Uterus (tissue), 3 donors: ENCODE measurements at regions not wholly inside any gene's neighbourhood (a gene's known extent, or its start where the extent isn't known, plus 50 kb on each side); places are given as distances from the start of the nearest gene placed in this dataset.

ENCODE experiments used
- DNase-seq, 2 donors: peaks; one replicate each; pipeline ENCODE4 v3.0.0-alpha.2; 2019 to 2020
- H3K27ac ChIP-seq, 2 donors: fragments of 200-600 bp; sonication (generic); 1 replicate in 1 of 2; 2 replicates in 1 of 2; pipeline ENCODE4 v1.5.1; 2016 to 2018
- H3K27me3 ChIP-seq, 2 donors: fragments of 200-600 bp; sonication (generic); one replicate each; pipeline ENCODE4 v1.5.1; 2018 to 2019; ENCODE audit warnings: control low read depth in 1 of 2
- H3K36me3 ChIP-seq, 2 donors: fragments of 200-600 bp; sonication (generic); one replicate each; pipeline ENCODE4 v1.5.1; 2019; ENCODE audit warnings: control low read depth in 1 of 2
- H3K4me1 ChIP-seq, 2 donors: fragments of 200-600 bp; sonication (generic); one replicate each; pipeline ENCODE4 v1.5.1; 2018 to 2019; ENCODE audit warnings: control low read depth in 1 of 2
- H3K4me3 ChIP-seq, 2 donors: fragments of 200-600 bp; sonication (generic); 1 replicate in 1 of 2; 2 replicates in 1 of 2; pipeline ENCODE4 v1.5.1; 2018 to 2019; ENCODE audit warnings: mild to moderate bottlenecking in 1 of 2
- H3K9me3 ChIP-seq, 2 donors: fragments of 200-600 bp; sonication (generic); one replicate each; pipeline ENCODE4 v1.5.1; 2019; ENCODE audit warnings: control low read depth in 1 of 2
- POLR2A ChIP-seq, 2 donors: fragments of 450-650 bp; IDR thresholded peaks; one replicate each; pipeline ENCODE4 v1.6.1; 2016; ENCODE audit warnings: antibody characterized with exemption in 2 of 2, mild to moderate bottlenecking in 1 of 2, moderate library complexity in 1 of 2
- intact Hi-C: fragments of 100-400 bp; cut with DNase I; formaldehyde crosslinking; loops from one replicate; pipeline ENCODE4 v1.15.1; 2023; ENCODE audit warnings: low total_unique reads
- TF ChIP-seq, protein P1 (sequence below), 4 experiments: fragments of 200-600 bp in 2 of 4; fragments of 450-650 bp in 2 of 4; sonication (generic) in 2 of 4; IDR thresholded peaks; one replicate each; pipeline ENCODE4 v1.5.1; 2016 to 2019; ENCODE audit warnings: antibody characterized with exemption in 4 of 4, mild to moderate bottlenecking in 2 of 4, moderate library complexity in 1 of 4
- donor health status: DM: yes; HTN: yes; CAD: no.

DNA sequence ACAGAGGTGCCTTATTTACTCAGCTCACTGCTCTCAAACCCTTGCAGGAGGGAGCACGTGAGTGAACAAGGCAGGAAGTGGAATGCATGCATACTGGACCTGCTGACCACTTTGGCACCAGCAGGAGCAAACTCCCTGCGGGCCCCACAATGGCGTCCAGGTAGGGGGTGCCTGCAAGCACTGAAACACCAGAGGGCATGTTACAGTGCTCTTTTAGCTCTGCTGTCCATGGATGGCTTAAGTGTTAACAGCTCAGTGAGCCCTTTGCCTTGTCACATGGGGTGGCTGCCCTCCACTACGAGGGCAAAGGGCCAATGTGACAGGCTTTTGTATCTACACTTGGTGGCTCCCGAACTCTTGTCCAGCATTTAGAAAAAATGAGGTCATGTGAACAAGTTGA is 199.5 kb upstream of the UGT8 start:
- DNase-seq, result no peak
- no peaks in the 10 kb centered on the region for H3K4me1 ChIP-seq
- no peaks in the 10 kb centered on the region for H3K27me3 ChIP-seq
- intact Hi-C loops, result no loop called here
- no peak overlapping the region for H3K4me3 ChIP-seq
- no peaks in the 10 kb centered on the region for H3K36me3 ChIP-seq
- H3K27ac ChIP-seq, result no peak overlapping the region
- TF ChIP-seq, protein P1, sequence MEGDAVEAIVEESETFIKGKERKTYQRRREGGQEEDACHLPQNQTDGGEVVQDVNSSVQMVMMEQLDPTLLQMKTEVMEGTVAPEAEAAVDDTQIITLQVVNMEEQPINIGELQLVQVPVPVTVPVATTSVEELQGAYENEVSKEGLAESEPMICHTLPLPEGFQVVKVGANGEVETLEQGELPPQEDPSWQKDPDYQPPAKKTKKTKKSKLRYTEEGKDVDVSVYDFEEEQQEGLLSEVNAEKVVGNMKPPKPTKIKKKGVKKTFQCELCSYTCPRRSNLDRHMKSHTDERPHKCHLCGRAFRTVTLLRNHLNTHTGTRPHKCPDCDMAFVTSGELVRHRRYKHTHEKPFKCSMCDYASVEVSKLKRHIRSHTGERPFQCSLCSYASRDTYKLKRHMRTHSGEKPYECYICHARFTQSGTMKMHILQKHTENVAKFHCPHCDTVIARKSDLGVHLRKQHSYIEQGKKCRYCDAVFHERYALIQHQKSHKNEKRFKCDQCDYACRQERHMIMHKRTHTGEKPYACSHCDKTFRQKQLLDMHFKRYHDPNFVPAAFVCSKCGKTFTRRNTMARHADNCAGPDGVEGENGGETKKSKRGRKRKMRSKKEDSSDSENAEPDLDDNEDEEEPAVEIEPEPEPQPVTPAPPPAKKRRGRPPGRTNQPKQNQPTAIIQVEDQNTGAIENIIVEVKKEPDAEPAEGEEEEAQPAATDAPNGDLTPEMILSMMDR (IDR thresholded peaks at IDR 0.05), result no peak
- no peak for TF ChIP-seq POLR2A (IDR thresholded peaks at IDR 0.05)
- no peaks in the 10 kb centered on the region for H3K9me3 ChIP-seq

DNA sequence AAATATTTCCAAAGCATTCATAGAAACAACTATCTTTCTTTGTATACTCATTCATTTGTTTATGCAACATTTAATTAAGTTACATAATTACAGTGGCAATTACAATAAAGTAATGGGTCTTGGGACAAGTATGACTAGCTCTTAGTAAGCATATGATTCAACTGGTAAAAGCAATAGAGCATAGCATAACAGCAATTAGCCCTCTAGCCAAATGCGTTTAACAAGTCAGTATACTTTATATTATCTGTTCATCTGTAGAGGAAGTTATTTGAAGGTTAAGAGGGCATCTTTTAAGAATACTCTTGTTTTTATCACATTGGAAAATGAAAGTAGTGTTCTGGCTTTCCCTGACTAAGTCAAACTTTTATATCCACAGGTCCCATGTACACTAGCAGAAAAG is 198.1 kb upstream of the UGT8 start:
- no peaks in the 10 kb centered on the region for H3K36me3 ChIP-seq
- TF ChIP-seq, protein P1 (IDR thresholded peaks at IDR 0.05), result no peak
- no peaks in the 10 kb centered on the region for H3K27me3 ChIP-seq
- H3K4me1 ChIP-seq, result no peaks in the 10 kb centered on the region
- intact Hi-C loops, result no loop called here
- DNase-seq, result no peak
- H3K9me3 ChIP-seq, result no peaks in the 10 kb centered on the region
- H3K4me3 ChIP-seq, result no peak overlapping the region
- H3K27ac ChIP-seq, result no peak overlapping the region

DNA sequence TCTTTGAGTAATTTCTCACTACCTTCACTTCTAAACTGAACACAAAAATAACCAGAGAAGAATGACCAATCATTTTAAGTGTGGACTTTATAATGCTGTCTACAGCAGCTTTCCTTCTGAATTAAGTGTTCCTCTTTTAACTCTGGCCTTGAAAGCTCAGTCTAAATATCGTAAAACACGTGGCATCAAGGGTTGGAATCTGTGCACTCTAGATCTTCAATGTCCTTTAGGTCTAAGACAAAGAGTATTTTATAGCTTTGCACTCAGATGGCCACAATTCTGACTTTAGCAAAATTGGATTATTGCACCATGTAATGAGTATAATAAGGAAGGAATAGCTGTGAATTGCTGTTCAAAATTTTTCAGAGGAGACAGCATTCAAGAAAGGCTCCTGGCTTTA is 197.1 kb upstream of the UGT8 start:
- TF ChIP-seq, protein P1 (IDR thresholded peaks at IDR 0.05), result no peak
- TF ChIP-seq POLR2A (IDR thresholded peaks at IDR 0.05), result no peak
- Histone ChIP-seq H3K27me3 (no peaks in the 10 kb centered on the region), H3K4me3 (no peak overlapping the region), H3K36me3 (no peaks in the 10 kb centered on the region), H3K27ac (no peak overlapping the region), H3K9me3 (no peaks in the 10 kb centered on the region), H3K4me1 (no peaks in the 10 kb centered on the region)
- no peak for DNase-seq
- intact Hi-C loops, result no loop called here

DNA sequence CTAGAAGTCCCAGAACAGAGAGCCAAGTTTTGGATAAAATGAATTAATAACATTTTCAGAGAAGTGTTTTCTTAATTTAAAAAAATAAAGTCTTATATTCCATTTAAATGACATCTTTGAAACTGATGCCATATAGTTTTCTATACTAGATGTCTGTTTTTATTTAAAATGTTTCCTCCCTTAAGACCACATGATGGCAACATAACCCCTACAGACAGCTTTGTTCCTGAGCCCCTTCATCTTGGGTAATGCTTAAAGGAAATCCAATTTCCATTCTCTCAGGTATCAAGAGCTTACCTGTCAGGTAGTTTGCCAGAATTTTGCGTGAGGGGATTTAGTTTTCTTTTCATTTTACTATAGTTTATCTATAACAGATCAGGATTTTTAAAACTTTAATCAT is 181.4 kb upstream of the UGT8 start:
- intact Hi-C loops, result no loop called here
- Histone ChIP-seq H3K9me3 (no peaks in the 10 kb centered on the region), H3K36me3 (no peaks in the 10 kb centered on the region), H3K4me1 (no peaks in the 10 kb centered on the region), H3K27ac (no peak overlapping the region), H3K27me3 (no peaks in the 10 kb centered on the region), H3K4me3 (no peak overlapping the region)
- TF ChIP-seq, protein P1 (IDR thresholded peaks at IDR 0.05), result no peak
- TF ChIP-seq POLR2A (IDR thresholded peaks at IDR 0.05), result no peak
- no peak for DNase-seq

DNA sequence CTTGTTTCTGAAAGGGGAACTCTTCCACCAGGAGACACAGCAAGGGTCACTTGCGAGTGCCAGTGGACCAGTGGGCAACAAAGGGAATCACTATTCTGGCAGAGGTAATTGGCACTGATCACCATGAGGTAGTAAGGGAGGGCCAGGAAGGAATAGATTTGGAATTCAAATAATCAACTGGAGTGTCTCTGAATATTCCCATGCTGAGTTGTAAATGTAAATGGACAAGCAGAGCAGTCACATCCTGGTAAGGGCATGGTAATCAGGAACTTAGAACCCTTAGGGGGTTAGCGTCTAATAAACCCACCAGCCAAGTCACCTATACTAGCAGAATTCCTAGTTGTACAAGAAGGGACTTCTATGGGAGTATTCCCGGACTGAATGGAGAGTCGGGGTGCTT is 178.5 kb upstream of the UGT8 start:
- no peak for DNase-seq
- Histone ChIP-seq H3K4me1 (no peaks in the 10 kb centered on the region), H3K27ac (no peak overlapping the region), H3K36me3 (no peaks in the 10 kb centered on the region), H3K27me3 (no peaks in the 10 kb centered on the region), H3K9me3 (no peaks in the 10 kb centered on the region), H3K4me3 (no peak overlapping the region)
- intact Hi-C loops, result no loop called here
- TF ChIP-seq, protein P1 (IDR thresholded peaks at IDR 0.05), result no peak
- TF ChIP-seq POLR2A (IDR thresholded peaks at IDR 0.05), result no peak
